Retinal pigment epithelial cell (primary cell): ENCODE measurements at regions not wholly inside any gene's neighbourhood (a gene's known extent, or its start where the extent isn't known, plus 50 kb on each side); places are given as distances from the start of the nearest gene placed in this dataset.

Experiments
- DNase-seq: peaks from one replicate; pipeline ENCODE4 v3.0.0-alpha.2; 2010; ENCODE audit warnings: low read depth
- H3K4me3 ChIP-seq: 2 replicates; pipeline ENCODE4 v1.5.1; 2011; ENCODE audit warnings: mild to moderate bottlenecking, low read length, control low read depth, moderate library complexity
- TF ChIP-seq, protein P1 (sequence below): conservative IDR thresholded peaks from 2 replicates; pipeline ENCODE4 v1.5.1; 2011; ENCODE audit warnings: low read depth, low read length, control low read depth, inconsistent platforms

GRCh38 chr6:81813305-81813704 lies 60.8 kb upstream of the TENT5A start:
- TF ChIP-seq, protein P1, sequence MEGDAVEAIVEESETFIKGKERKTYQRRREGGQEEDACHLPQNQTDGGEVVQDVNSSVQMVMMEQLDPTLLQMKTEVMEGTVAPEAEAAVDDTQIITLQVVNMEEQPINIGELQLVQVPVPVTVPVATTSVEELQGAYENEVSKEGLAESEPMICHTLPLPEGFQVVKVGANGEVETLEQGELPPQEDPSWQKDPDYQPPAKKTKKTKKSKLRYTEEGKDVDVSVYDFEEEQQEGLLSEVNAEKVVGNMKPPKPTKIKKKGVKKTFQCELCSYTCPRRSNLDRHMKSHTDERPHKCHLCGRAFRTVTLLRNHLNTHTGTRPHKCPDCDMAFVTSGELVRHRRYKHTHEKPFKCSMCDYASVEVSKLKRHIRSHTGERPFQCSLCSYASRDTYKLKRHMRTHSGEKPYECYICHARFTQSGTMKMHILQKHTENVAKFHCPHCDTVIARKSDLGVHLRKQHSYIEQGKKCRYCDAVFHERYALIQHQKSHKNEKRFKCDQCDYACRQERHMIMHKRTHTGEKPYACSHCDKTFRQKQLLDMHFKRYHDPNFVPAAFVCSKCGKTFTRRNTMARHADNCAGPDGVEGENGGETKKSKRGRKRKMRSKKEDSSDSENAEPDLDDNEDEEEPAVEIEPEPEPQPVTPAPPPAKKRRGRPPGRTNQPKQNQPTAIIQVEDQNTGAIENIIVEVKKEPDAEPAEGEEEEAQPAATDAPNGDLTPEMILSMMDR = no peak
- DNase-seq = no peak

DNA sequence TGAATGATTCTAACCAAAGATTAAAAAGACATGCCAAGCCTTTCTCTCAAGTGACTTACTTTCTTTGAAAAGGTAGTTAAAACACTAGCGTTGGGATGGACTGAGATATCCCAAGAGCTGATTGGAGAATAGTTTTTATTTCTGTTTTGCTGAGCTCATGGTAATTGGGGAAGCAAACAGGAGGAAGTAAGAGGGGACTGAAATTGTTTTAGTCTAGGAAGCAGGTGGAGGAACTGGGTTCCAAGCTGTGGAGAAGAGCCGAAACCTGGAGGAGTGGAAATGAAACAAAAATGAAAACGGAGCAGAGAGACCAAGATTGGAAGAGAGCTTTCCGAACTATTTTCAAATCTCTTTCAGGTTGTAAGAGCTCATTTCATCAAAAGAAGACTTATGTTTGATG lies 59.9 kb upstream of the TENT5A start:
- DNase-seq = no peak
- TF ChIP-seq, protein P1 = no peak

More at GRCh38 chr6:81813305-81813704, 60.8 kb upstream of the TENT5A start:
- no peak overlapping the region for H3K4me3 ChIP-seq

DNA sequence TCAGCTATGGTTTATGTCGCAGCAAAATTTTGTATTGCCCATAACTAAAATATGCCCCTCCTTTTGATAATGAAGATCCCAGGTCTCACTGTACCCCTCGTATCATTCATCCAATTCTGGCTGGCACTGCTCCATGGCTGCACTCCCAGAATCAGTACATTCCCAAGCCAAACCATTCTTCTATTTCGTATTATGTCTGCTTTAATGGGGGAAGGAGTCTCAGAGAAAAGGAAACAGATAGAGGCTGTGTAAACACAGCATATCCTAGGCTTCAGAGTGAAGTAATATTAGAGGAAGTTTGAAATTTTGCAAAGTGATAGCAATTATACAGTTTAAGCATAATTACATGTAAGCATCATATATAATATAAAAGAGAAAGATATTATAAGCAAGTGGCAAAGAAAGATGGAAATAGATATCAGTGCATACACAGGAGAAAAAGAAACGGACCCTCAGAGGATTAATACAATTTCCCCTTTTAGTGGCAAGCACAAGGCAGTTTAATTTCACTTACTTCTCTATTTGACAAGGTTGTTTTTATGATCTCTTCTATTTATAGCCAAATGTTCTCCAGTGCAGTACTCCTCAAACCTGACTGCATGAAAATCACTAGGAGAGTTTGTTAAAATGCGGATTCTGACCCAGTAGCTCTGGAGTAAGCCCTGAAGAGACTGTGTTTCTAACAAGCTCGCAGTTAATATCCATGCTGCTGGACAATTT lies 56.5 kb upstream of the TENT5A start:
- TF ChIP-seq, protein P1 = no peak
- no peak for DNase-seq
- H3K4me3 ChIP-seq = no peak overlapping the region

More for the DNA sequence above, 59.9 kb upstream of the TENT5A start:
- H3K4me3 ChIP-seq = no peak overlapping the region

DNA sequence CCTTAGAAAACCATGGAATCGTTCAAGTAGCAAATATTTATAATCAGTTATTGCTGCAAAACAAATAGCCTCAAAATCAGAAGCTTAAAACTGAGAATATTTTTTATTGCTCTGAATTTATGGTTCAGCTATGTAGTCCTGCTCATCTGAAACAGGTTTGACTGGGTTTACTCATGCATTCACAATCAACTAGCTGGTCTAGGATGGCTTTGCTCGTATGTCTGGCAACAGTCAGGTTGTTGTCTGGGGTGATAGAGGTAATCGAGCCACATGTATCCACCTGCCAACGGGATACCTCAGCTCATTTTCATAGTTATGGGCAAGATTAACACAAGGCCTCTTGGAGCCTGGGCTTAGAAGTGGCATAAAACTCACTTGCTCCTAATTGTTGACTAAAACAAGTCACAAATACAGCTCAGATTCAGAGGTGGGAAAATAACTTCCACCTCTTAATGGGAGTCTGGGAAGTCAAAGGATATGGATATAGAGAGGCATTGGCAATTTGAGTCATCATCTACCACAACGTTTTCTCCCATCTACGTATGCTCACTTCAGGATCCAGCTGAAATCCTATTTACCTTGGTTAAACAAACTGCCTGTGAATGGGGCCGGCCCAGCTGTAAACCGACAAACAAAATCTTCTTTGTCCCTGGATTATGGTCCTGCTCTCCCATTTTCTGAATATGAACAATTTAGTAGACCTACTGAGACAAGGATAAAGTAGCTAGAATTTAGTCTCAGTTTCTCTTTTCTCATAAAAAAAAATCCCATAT lies 54.5 kb upstream of the TENT5A start:
- no peak for DNase-seq
- TF ChIP-seq, protein P1 = no peak
- H3K4me3 ChIP-seq = no peak overlapping the region

GRCh38 chr6:81802356-81802755 lies 49.9 kb upstream of the TENT5A start:
- no peak for DNase-seq
- H3K4me3 ChIP-seq = no peak overlapping the region
- TF ChIP-seq, protein P1 = no peak
